Epithelial cell of esophagus (primary cell): ENCODE measurements at regions not wholly inside any gene's neighbourhood (a gene's known extent, or its start where the extent isn't known, plus 50 kb on each side); places are given as distances from the start of the nearest gene placed in this dataset.

ENCODE experiments used
- DNase-seq: peaks from one replicate; pipeline ENCODE4 v3.0.0; 2010; ENCODE audit warnings: low read depth
- H3K4me3 ChIP-seq: 2 replicates; pipeline ENCODE4 v1.5.1; 2011; ENCODE audit warnings: mild to moderate bottlenecking, low read length, control low read depth
- TF ChIP-seq, protein P1 (sequence below): IDR thresholded peaks from 2 replicates; pipeline ENCODE4 v1.5.1; 2011; ENCODE audit warnings: low read depth, mild to moderate bottlenecking, low read length, control low read depth, inconsistent platforms; ENCODE audit not compliant: insufficient read depth; ENCODE audit errors: missing control alignments

DNA sequence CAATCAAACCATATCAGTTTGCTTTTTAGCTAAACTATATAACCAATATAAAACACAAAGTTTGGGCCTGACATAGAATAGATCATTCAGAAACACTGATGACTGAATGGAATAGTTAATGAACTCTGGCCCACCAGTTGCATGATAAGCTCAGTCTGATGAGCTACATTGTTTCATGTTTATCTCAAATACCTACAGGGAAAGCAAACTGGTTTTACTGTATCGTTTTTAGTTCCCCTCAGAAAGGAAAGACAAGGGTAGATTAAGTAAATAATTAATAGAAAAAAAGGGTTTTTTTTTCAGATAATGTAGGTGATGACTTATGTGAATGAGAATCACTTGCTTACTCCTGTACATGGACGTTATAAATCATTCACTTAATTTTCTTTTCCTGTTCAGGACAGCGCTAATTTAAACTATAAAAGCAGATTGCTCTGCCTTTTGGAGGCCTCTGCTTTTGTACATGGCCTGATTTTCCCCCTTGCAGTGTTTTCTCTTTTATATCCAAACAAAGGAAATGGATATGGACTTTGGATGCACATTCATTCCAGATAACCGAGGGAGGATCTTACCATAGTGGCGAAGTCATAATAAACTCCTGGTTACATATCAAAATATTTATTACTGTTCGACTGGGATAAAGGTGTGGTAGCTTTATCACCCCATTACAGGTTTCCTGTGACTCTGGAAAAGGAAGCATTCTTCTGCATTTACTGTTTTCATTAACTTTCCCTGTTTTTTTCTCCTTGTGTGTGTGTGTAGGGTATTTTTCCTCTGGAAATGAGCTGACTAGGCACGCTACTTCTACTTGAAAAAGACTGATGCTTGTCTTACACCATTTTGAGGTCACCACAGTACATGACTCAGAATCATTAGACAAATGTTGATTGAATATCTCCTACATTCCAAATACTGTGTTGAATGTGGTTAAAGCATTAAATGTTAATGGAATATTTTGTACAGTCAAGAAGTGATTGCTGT lies 373.1 kb upstream of the HS3ST1 start:
- TF ChIP-seq, protein P1, sequence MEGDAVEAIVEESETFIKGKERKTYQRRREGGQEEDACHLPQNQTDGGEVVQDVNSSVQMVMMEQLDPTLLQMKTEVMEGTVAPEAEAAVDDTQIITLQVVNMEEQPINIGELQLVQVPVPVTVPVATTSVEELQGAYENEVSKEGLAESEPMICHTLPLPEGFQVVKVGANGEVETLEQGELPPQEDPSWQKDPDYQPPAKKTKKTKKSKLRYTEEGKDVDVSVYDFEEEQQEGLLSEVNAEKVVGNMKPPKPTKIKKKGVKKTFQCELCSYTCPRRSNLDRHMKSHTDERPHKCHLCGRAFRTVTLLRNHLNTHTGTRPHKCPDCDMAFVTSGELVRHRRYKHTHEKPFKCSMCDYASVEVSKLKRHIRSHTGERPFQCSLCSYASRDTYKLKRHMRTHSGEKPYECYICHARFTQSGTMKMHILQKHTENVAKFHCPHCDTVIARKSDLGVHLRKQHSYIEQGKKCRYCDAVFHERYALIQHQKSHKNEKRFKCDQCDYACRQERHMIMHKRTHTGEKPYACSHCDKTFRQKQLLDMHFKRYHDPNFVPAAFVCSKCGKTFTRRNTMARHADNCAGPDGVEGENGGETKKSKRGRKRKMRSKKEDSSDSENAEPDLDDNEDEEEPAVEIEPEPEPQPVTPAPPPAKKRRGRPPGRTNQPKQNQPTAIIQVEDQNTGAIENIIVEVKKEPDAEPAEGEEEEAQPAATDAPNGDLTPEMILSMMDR = no peak
- no peak for DNase-seq
- no peak overlapping the region for H3K4me3 ChIP-seq

DNA sequence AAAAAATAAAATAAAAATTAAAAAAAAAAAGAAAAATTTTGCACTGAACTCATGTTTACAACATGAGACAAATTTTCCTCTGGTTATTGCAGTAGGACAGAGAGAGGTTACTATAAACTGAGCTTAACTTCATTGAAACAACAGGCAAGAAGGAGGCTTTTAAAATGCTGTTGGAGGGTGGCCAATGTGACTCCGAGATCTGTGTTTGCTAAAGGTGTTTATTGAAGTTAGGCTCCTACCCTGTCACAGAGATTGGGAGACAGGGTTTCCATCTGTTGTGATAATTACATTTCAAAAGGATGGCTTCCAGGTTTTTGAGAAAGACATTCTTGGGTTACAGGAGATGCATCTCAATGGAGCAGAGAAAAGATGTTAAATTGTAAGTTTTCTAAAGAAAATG lies 370.5 kb upstream of the HS3ST1 start:
- H3K4me3 ChIP-seq = no peak overlapping the region
- TF ChIP-seq, protein P1 = no peak
- no peak for DNase-seq

DNA sequence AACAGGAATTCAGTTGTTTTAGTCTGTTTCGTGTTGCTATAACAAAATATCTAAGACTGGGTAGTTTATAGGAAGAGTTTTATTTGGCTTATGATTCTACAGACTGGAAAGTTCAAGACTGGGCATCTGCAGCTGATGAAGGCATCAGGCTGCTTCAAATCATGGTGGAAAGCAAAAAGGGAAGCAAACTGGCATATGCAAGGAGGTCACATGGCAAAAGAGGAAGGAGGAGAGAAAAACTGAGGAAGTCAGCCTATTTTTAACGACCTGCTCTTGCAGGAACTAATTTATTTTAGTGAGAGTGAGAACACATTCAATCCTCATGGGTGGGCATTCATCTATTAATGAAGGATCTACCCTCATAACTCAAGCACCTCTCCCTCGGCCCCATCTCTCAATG lies 363.1 kb upstream of the HS3ST1 start:
- TF ChIP-seq, protein P1 = no peak
- DNase-seq = no peak
- no peak overlapping the region for H3K4me3 ChIP-seq

DNA sequence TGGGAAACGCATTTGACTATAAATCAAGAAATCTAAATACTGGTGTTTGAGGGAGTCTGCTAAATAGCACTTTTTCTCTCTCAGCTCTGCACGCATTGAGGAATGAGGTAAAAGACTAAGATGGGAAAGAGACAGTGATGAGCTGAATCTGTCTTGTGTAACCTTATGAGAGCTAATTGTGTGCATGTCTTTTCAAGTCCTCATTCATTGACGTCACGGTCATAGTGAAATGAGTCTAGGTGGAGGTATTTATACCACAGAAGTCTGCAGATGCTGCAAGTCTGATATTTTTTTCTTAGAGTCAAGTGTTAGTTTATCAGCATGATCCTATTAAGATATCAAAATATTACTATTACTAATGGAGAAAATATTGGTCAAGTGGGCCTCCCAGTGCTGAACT lies 361.5 kb upstream of the HS3ST1 start:
- DNase-seq = peak; percentile 16
- no peak overlapping the region for H3K4me3 ChIP-seq
- TF ChIP-seq, protein P1 = no peak

DNA sequence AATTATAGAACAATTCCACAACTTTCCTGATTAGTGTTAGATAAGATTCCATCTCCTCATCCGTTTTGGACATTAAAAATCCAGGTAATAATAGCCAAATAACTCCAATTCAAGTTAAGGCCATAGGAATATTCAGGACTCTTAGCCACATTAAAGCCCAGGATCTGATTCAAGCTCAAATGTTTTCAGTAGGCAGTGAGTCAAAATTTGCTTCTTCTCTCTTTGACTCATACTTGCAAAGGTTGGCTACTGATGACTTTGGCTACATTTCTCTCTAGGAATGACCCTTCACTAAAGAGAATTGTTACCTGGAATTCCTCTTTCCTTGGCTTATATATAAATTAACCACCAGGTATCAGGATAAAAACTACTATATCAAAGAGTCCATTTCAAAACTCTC lies 354.9 kb upstream of the HS3ST1 start:
- TF ChIP-seq, protein P1 = no peak
- H3K4me3 ChIP-seq = no peak overlapping the region
- DNase-seq = peak; percentile 2

DNA sequence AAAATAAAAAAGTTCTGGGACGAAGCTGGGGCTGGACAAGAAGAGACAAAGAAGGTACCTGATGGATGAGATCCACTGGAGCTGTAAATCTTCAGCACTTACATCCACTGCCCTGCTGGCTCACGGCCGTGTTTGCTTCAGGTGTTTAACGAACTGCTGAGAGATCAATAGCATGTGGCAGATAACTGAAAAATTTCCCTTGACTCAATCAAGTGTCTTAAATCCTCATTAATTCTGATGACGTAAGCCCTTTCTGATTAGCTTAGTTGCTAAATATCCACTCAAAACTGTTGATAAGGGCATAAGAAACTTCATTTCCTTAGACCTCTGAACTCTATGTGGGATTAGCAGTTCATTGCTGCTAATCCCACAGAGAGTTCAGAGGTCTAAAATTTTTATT lies 354.2 kb upstream of the HS3ST1 start:
- H3K4me3 ChIP-seq = no peak overlapping the region
- TF ChIP-seq, protein P1 = no peak
- no peak for DNase-seq
